ENCODE measurements at regions not wholly inside any gene's neighbourhood (a gene's known extent, or its start where the extent isn't known, plus 50 kb on each side); places are given as distances from the start of the nearest gene placed in this dataset.
"Not testable (repeated sequence)": the region's sequence is repeated elsewhere in the genome, so short reads cannot be mapped to it uniquely, and the experiment has no call there.

GRCh38 chr15:95025924-95026728 lies 794.8 kb downstream of the MCTP2 start:
- peak; percentile 59 for DNase-seq

- DNase-seq = no peak
Observed at GRCh38 chr15:95027981-95028380, 796.6 kb downstream of the MCTP2 start.

- peak; percentile 24 for DNase-seq
Observed at GRCh38 chr15:95032156-95032555, 800.8 kb downstream of the MCTP2 start.

- DNase-seq = no peak
Observed at GRCh38 chr15:95035106-95035505, 803.7 kb downstream of the MCTP2 start.

GRCh38 chr15:95041297-95041696 lies 809.9 kb downstream of the MCTP2 start:
- DNase-seq = no peak

GRCh38 chr15:95043236-95043932 lies 812.0 kb downstream of the MCTP2 start:
- DNase-seq = not testable (repeated sequence)

GRCh38 chr15:95043933-95044313 lies 812.6 kb downstream of the MCTP2 start:
- no peak for DNase-seq

- no peak for DNase-seq
Observed at GRCh38 chr15:95044745-95045417, 813.5 kb downstream of the MCTP2 start.

- peak; percentile 74 for DNase-seq
Observed at GRCh38 chr15:95051861-95052260, 820.5 kb downstream of the MCTP2 start.

GRCh38 chr15:95059346-95059905 lies 828.1 kb downstream of the MCTP2 start:
- DNase-seq = no peak

- no peak for DNase-seq
Observed at GRCh38 chr15:95068701-95069521, 837.5 kb downstream of the MCTP2 start.

- DNase-seq = no peak
Observed at GRCh38 chr15:95075792-95076677, 844.7 kb downstream of the MCTP2 start.

GRCh38 chr15:95076678-95076990 lies 845.3 kb downstream of the MCTP2 start:
- no peak for DNase-seq

GRCh38 chr15:95078003-95078402 lies 846.6 kb downstream of the MCTP2 start:
- DNase-seq = no peak

- DNase-seq = not testable (repeated sequence)
Observed at GRCh38 chr15:95080228-95080627, 848.9 kb downstream of the MCTP2 start.

- DNase-seq = peak; percentile 21
Observed at GRCh38 chr15:95085056-95085455, 853.7 kb downstream of the MCTP2 start.

GRCh38 chr15:95086531-95087252 lies 855.3 kb downstream of the MCTP2 start:
- DNase-seq = peak; percentile 24

GRCh38 chr15:95087253-95087609 lies 855.9 kb downstream of the MCTP2 start:
- no peak for DNase-seq

- no peak for DNase-seq
Observed at GRCh38 chr15:95091444-95091843, 860.1 kb downstream of the MCTP2 start.

GRCh38 chr15:95095250-95095649 lies 863.9 kb downstream of the MCTP2 start:
- DNase-seq = no peak

GRCh38 chr15:95096651-95097050 lies 865.3 kb downstream of the MCTP2 start:
- no peak for DNase-seq

Data from fibroblast of skin of right quadriceps (primary cell).